Fibroblast of peridontal ligament (primary cell): ENCODE measurements at regions not wholly inside any gene's neighbourhood (a gene's known extent, or its start where the extent isn't known, plus 50 kb on each side); places are given as distances from the start of the nearest gene placed in this dataset.

ENCODE experiments used
- DNase-seq: peaks from one replicate; pipeline ENCODE4 v3.0.0-alpha.2; 2010; ENCODE audit errors: extremely low read depth

DNA sequence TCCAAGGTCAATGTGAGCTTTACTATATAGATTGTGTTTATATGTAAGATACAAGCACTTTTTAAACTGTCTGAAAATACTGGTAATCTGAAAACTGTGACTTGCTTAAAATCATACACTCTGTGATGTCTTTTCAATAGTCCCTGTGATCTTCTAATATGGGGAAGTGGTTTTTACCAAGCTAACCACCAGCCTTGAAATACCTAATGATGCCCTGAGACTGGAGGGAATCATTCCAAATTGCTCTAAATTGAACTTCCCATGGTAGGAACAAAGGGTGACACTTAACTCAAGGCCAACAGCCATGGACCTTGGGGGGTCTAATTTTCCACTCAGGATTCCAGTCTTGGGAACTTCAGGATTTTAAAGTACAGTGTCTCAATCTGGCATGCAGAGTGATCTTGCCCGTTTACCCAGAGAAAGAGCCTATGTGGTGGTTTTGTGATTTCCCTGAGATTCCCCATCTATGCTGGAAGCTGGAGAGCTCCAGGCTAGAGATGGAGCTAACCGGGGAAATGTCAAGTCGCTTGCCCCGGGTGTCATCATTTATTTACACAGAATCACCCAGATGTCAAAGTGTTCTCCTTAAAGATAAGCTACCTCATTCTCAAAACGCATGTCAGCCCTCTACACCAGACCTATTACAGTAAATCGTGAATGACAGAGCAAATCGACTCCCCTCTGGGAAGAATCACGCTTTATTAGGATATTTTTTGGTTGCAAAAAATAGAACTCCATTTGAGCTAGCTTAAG is 198.5 kb downstream of the SP3 start:
- no peak for DNase-seq

DNA sequence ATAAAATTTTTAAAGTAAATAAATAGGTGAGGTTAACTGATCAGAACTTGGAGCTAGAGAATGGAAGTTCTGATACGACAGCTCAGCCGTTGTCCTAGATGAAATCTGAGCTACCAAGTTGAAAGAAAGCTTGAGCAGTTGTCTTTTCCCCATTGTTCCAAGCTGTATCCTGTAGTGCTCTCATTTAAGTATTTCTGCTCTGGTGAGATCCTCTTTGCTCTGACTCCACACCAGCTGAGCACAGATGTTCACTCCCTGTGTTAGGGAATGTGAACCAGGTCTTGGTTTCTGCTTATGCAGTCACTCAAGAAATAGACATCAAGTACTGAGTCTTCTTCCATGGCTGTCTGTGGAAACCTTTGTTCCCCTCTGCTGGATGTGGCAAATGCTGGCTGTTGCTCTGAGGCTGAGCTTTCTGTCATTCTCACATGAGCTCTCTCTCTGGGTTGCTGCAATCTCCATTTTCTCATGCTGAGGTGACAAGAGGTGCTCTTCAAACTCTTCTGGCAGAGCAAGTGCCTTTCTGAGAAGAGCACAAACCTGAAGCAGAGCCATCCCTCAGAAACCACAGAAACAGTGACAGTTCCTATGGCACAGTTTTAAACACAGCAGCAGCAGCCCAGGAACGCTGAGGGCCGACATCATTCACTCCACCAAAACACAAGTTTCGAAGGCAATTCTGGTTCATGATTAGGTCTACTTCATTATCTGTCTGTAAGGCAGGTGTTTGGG is 194.1 kb downstream of the SP3 start:
- DNase-seq: no peak

DNA sequence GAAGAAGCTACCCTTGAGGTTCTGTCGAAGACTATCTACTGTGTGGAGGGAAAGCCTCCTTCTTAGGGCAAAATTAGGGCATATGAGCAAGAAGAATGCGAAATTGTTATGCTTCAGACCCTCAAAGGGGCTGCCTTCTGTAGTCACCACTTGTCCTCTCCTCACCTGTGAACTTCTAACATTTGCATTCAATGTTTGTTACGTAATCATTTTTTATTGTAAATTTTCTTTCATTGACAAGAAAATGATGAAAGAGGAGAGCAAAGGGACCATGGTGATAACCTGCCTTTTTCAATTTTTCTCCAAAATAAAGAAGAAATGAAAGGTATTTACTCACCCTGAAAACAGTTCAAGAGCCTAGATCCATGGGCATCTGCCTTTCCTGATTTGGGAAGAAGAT is 193.0 kb downstream of the SP3 start:
- no peak for DNase-seq

DNA sequence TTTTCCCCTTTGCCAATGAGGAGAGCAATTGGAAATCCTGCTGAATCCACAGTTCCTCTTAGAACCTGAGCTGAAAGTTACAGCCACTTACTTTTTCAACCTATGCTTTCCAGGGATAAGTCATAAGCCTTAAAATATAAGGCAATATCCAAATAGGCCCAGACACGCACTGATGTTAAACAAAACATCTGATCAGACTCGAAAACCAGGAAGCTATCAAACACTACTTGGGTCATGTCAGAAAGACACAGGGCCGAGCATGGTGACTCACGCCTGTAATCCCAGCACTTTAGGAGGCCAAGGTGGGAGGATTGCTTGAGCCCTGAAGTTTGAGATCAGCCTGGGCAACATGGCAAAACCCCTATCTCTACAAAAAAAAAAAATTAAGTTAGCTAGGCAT is 192.1 kb downstream of the SP3 start:
- no peak for DNase-seq

DNA sequence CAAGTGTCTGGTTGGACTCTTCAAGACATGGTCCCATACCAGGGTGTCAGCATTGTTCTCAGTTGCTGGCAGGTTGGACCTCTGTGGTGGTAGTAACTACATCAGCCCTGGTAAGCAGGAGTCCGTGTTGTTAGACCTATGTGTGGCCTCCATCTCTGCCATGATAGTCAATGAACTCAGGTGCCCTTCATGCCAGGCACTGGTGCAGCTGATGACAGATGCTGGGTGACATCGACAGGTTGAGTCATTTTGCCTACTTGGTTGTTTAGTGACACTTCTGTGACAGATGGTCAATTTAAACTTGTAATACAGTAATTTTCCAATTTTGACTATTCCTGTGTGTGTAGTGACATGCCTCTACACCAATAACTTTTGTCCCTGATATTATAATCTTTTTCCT is 189.7 kb downstream of the SP3 start:
- no peak for DNase-seq

DNA sequence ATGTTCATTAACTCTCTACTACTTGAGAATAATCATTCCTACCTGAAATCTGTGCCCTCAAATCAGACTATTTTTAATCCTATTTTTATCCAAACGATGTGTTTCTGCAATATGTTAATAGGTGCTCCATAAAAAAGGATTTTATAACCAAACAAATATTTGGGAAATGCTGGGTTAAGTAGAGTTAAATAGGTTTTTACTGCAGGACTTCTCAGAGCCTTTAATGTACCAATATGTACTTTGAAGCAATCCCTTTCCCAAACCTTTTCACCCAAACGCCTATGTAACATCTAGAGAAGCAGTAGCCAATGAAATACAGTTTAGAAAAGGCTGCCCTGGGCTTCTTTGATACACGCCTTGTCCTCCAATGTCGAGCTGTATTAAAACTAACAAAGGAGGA is 182.5 kb downstream of the SP3 start:
- no peak for DNase-seq

DNA sequence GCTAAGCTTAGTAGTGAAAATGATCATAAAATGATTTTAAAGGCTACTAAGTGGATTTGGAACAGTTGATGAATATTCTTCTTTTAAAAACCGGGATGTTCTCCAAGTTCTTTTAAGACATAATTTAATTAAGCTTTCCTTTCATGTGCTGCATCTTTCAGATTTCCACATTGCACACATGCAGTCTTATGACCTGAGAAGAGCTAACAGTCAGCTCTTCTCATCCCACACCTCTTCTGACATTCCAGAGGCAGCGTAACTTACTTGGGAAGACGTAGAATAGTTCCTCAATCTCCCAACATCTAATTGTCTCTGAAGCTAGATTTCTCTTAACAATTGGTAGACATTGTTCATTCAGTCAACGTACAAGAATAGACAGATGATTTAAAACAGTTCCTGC is 181.8 kb downstream of the SP3 start:
- DNase-seq: no peak

DNA sequence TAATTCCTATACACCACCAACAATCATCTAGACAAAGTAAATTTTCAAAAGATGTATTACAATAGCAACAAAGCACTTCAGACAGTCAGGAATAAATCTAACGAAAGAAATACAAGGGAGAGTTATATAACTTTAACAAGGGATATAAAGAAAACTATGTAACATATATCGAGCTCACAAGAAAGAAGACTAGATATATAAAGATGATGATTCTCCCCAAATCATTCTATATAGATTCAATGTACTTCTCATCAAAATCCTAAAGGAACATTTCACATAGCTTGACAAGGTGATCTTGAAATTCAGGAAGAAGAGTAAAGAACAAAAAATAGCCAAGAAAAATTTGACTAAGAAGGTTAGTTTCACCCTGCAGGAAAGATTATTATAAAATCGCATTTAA is 179.4 kb downstream of the SP3 start:
- DNase-seq: no peak

DNA sequence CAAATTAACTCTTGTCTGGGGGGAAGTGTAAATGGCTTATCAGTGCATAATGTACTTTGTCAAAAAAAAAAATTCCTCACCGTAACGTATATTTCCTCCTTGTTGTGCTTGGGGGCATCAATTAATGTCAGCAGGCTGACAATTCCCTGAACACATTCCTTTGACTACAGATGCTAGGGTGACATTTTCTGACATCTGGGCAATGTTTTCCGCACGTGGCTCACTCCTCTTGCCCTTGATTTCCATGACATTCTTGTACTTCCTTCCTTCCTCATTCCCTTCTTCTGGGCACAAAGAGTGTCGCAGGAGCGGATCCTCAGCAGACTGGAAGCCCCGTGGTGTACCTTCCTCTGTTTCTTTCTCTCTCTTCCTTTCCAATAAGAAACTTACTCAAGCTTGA is 173.7 kb downstream of the SP3 start:
- no peak for DNase-seq

DNA sequence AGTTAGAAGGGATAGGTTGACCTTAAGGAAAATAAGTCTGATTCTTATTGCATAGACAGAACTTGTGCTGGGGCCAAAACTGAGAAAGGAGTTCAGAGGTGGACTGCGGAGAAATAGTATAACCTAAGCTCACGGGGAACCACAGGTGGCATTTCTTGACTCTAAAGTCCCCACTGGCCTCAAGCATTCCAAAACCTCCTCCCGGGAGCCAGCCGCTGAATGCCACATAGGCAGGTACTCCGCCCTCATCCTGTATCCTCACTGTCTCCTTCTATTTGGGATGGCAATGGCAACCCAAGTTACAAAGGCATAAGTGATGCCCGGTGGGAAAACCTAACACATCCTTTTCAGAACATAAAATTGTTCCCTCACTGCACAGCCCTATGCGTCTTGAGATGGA is 173.0 kb downstream of the SP3 start:
- DNase-seq: no peak

DNA sequence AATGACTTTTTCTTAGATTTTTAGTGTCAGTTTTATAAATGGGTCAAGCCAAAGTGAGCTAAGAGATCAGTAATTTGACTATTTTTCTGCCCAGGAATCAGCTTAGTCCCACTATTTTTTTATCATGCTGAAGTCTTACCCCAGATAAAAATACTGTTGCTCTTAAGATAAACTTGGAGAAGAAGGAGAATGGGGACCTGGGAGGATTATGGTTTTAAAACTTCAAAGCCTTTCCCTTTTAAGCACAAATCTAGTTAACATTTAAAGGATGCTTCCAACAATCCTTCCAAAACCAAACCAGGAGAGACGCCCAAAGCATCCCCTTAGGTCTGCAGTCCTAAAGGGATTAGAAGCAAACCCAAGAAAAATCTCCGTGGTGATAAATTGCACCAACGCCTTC is 172.4 kb downstream of the SP3 start:
- no peak for DNase-seq

DNA sequence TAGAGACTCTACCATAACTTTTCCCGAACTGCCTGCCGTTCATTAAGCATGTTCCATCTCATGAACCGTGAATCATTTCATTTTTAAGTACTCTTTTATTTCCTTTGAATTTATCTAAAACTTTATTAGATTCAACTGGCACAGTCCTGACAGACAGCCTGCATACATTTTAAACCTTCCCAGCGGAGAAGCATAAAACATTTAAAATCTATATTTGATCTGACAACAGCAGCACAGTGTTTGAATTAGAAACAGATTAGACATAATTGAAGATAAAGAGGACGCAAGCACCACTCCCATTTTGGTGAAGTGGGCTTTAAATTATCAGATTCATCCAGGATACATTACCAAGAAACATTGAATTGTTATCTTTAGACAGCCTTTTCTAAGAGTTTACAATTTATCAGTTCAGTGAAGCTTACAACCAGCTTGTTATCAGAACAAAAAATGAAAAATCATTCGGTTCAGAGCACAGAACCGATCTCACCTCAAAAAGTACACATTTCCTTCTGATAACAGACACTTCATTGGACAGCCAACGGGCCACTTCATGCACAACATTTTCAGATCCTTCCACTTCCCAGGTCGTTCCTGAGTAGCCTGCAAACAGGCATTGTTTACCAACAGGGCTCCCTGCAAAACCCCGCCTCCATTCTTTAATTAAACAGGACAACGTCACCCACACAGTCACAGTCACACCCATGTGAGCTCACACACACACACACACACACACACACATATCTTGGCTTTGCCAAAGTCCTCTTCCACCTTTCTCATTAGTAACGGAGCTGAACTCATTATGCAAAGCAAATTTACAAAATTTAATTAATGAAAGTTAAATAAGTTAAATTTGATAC is 171.2 kb downstream of the SP3 start:
- DNase-seq: no peak

DNA sequence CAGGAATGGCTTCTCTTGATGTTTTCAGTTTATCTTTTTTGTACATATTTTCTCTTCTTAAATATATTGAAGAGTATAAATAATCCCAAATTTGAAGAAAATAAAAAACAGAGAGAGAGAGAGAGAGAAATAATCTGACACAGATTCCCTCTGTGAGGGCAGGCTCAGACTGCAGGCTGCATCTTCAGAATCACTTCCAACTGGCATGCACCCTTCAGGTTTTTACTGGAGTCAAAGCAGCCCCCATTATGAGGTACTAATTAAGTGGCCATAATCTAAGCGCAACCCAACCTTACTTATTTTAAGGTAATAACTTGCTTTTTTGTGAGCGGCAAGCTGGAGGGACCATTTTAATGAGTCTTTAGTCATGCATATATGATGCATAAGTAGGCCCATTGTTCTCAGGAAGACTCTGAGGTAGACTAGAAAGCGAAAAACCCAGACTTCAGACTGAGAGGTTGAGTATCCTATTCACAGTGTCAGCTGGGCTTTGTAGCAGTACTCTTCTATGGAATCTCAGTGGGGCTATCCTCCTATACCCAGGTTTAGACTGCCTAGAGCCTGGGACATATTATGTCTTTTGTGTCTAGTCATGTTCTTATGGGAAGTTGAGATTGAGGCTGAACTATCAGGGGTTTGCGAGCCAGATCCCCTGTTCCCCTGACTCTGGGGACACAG is 167.4 kb downstream of the SP3 start:
- no peak for DNase-seq

DNA sequence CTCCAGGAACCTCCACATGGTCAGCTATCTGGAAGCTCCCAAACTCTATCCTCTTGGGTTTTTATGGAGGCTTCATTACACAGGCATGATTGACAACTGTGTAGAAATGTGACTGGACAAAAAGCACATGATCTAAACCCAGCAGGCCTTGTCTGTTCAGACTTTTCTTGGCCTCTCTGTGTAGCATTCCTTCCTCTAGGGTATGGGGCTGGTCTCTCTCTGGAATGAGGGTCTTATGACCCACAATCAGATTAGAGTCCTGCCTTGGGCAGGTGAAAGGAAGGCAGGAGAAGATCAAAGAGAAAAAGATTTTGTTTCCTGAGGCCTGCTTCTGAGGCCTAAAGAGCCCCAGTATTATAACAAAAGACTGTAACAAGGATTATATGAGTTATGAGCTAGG is 162.7 kb downstream of the SP3 start:
- DNase-seq: no peak

DNA sequence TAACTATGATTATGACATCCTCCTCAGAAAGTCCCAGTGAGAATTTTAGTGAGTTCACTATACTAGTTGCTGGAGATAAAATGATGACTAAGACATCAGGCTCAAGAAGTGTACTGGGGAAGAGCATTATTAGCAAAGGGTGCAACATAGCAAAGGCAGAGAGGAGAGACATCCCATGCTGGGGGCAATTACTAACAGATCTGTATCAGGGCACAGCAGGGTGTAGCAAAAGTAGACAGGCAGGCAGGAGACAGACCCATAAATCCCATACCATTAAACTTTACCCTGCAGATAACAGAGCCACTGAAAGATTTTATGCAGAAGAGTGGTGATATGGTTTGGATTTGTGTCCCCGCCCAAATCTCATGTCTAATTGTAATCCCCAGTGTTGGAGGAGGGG is 161.7 kb downstream of the SP3 start:
- DNase-seq: no peak

DNA sequence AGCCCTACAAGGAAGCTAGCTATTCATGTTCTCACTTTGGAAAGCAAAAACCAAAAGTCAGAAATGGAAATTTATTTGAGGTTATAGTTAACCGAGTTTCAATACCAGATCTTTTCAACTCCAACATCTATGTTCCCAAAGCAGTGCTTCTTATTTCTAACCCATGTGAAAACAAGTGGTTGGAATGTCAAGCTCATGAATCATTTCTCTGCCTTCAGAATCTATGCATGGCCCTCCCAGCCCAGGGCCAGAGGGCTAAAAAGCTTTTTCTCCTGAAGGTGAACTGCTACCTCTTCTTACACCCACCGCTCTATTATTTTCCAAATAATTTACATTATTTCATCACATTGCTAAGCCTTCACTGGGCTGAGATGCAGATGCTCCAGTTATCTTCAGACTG is 158.4 kb downstream of the SP3 start:
- DNase-seq: peak; percentile 28

DNA sequence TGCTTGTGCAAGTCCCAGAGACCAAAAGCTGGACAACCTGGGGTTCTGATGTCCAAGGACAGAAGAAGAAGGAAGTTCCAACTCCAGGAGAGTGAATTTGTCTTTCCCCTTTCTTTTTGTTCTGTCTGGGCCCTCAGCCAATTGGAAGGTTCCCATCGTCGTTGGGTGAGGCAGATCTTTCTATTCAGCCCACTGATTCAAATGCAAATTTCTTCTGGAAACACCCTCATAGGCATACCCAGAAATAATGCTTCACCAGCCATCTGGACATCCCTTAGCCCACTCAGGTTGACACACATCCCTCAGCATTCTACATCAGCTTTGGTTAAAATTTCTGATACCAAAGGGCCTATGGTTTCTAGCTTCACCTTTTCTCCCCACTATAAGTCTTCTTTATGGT is 156.5 kb downstream of the SP3 start:
- no peak for DNase-seq

DNA sequence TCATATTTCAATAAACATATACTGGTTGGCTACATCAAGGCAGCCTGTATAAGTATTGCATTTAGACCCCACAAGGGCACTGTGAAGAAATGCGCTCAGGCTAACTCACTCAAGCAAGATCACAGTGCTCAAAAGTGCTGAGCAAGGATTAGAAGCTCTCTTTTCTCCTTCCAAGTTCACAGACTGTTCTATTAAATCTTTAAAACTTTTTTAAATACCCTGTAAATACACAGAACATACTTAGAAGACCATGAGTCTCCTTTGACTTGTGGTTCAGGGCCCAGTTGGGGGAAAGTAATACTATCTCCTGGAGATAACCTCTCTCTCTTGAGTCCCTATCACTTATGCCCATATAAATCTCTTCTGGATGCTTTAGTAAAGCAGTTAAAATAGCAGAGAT is 152.9 kb downstream of the SP3 start:
- DNase-seq: no peak

DNA sequence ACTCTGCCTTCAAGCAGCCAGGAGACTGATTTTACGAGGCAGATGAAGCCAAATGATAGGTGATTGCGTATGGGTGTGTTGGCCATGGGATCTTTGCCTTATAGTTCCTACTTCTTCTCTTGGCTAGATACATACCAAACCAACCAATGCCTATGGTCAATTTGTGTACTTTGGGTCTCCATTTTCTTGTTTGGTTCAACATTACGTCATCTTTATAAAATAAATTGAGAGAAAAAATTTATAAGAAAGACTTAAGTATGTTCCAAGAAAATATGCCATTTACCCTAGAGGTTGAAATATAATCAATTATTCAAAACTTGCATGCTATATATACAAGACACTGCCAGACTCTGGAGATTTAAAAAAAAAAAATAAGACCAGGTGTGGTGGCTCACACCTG is 150.9 kb downstream of the SP3 start:
- DNase-seq: no peak

DNA sequence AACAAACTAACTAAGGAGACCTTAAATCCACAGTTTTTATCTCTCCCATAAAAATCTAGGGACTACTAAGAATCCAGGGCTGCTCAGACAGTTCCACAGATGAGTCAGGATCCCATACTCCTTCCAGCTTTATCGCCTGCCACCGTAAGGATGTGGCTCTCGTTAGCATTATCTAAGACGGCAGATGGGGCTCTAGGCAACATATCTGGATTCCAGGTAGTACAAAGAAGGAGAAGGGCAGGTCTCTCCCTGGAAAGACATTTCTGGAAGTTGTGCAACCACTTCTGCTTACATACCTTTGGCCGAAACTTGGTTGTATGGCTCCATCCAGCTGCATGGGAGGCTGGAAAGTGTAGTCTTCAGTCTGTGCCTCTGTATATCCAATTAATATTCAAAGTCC is 149.4 kb downstream of the SP3 start:
- no peak for DNase-seq

DNA sequence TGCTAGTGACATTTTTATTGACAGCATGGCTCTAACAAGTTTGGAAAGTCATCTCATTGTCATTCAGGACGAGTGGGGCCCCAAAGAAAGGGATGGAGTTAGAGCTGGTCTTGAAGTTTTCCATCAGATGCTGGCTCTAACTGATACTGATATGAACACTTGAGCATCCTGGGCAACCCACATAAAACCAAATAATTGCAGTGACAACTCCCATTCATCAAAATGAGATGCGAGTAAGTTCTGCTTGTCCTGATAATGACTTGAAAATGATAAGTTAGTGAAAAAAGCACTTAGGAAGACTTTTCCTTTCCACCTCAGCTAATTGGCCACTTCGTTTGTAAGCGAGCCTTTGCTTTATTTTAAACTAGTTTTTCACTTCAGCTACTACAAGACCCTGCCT is 147.6 kb downstream of the SP3 start:
- DNase-seq: no peak

DNA sequence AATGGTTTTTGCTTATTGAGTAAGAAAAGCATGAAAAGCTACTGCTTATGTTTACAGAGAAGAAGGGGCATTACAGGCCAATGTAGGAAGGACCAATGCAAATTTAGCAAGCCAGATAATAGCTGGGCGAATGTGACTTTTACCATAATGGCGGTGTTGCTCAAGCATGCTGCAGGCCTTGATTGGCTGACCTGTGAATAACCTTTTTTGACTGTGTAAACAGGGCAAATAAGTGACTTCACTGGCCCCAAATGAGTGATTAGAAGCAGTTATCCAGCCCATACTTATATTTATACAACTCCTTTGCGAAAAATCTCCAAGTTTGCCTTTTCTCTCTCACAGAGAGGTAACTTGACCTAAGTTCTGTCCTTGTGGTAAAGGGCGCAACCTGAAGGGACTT is 146.9 kb downstream of the SP3 start:
- no peak for DNase-seq
